ENCODE measurements at regions not wholly inside any gene's neighbourhood (a gene's known extent, or its start where the extent isn't known, plus 50 kb on each side); places are given as distances from the start of the nearest gene placed in this dataset.

GRCh38 chr2:7523481-7524120 is 606.4 kb downstream of the RNF144A start:
- no peaks in the 10 kb centered on the region for H3K9me1 ChIP-seq (ENCODE audit: control insufficient read depth, insufficient read depth, low read length)
- FAIRE-seq: no peak
- no peaks in the 10 kb centered on the region for H4K20me1 ChIP-seq (replicated peaks; ENCODE audit: control insufficient read depth, insufficient read depth, low read length)
- DNase-seq (ENCODE audit: extremely low read depth in 1 of 4, low spot score in 3 of 4): no peak
- no peak overlapping the region for H2AFZ ChIP-seq (ENCODE audit: low read depth, low read length)
- H3K79me2 ChIP-seq (ENCODE audit: control insufficient read depth, insufficient read depth, low read length): no peaks in the 10 kb centered on the region
- H3K4me3 ChIP-seq: no peak overlapping the region
- no peak overlapping the region for H3K27ac ChIP-seq (ENCODE audit: extremely low read depth, low read depth, low read length)
- no peaks in the 10 kb centered on the region for H3K4me1 ChIP-seq (replicated peaks in 1 of 2; ENCODE audit: control insufficient read depth in 2 of 2, insufficient read depth in 2 of 2, low read length in 2 of 2)
- H3K9ac ChIP-seq (ENCODE audit: insufficient read depth in 1 of 2, low read depth in 2 of 2, low read length in 2 of 2): no peak overlapping the region
- H3K27me3 ChIP-seq (ENCODE audit: control insufficient read depth in 2 of 2, insufficient read depth in 2 of 2, low read length in 2 of 2): no peaks in the 10 kb centered on the region
- H3K9me3 ChIP-seq (replicated peaks; ENCODE audit: control insufficient read depth, insufficient read depth, low read depth, low read length): no peaks in the 10 kb centered on the region
- H3K36me3 ChIP-seq (ENCODE audit: control insufficient read depth, insufficient read depth, low read length): no peaks in the 10 kb centered on the region
- ChIA-PET CTCF (ENCODE audit: low intra/inter-chr PET ratio) (no interaction called here), POLR2A (no interaction called here)
- no peak for ATAC-seq
- intact Hi-C loops (cut with micrococcal nuclease) (no loop called here), in situ Hi-C loops (cut with MboI) (no loop called here)
- BruUV-seq (replicated peaks): no TSS peak
- H3K4me2 ChIP-seq (ENCODE audit: insufficient read depth, low read length): no peak overlapping the region
- WGBS (ENCODE audit: insufficient coverage, low coverage, missing lambda C conversion rate): under 1% methylated on average over 12 of the region's 12 CpGs
- TF ChIP-seq ZFP30 (CRISPR knock-in tag; IDR thresholded peaks at IDR 0.05; ENCODE audit: borderline replicate concordance): no peak
- TF ChIP-seq PHB (CRISPR knock-in tag; IDR thresholded peaks at IDR 0.05): no peak
- no peak for TF ChIP-seq RREB1 (CRISPR knock-in tag; IDR thresholded peaks at IDR 0.05)
- TF ChIP-seq CREB5 (CRISPR knock-in tag; IDR thresholded peaks at IDR 0.05): no peak
- TF ChIP-seq EP300 (IDR thresholded peaks at IDR 0.05; ENCODE audit: low read length): no peak
- no peak for TF ChIP-seq RNF2 (IDR thresholded peaks at IDR 0.05)
- TF ChIP-seq NFRKB (IDR thresholded peaks at IDR 0.05; ENCODE audit: low read depth): no peak
- no peak for TF ChIP-seq IRF2 (CRISPR knock-in tag; IDR thresholded peaks at IDR 0.05)
- no peak for TF ChIP-seq PRDM10 (IDR thresholded peaks at IDR 0.05; ENCODE audit: partially characterized antibody)
- no peak for TF ChIP-seq ETV1 (tag; conservative IDR thresholded peaks at IDR 0.05; ENCODE audit: low read depth)
- no peak for TF ChIP-seq ZNF408 (CRISPR knock-in tag; IDR thresholded peaks at IDR 0.05; ENCODE audit: low read depth)
- no peak for TF ChIP-seq CHD4 (IDR thresholded peaks at IDR 0.05; ENCODE audit: insufficient read depth, insufficient replicate concordance, low read depth, low read length, poor library complexity, severe bottlenecking)

Measured in K562 (cell line).